ENCODE measurements at regions not wholly inside any gene's neighbourhood (a gene's known extent, or its start where the extent isn't known, plus 50 kb on each side); places are given as distances from the start of the nearest gene placed in this dataset.

DNA sequence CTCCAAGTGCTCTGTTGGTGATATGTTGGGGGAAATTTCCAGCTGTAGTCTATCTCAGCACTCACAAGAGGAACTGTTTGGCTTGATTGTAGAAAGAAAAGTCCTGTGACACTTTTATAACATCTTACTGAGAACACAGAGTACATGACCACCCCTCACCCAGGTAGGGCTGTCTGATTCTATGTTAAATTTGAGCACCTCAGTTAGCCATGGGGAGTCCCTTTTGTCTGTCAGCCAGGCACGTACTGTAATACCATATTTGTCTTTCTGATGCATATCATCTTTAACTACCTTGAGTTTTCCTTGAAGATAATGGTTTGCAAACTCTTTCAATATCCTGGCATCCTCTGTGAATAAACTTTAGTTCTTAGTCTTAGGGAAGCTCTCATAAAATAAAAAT, 164.5 kb downstream of the IZUMO3 start:
- H3K9me3 ChIP-seq = peaks cover 0 to 7% (median 3%) of the 10 kb centered on the region in 4 donors
- DNase-seq = no peak
- intact Hi-C loops (cut with DNase I) = no loop called here
- no peaks in the 10 kb centered on the region for H3K4me1 ChIP-seq
- H3K4me3 ChIP-seq = no peak overlapping the region
- no peak overlapping the region for H3K27ac ChIP-seq
- no peaks in the 10 kb centered on the region for H3K27me3 ChIP-seq
- TF ChIP-seq EP300 (IDR thresholded peaks at IDR 0.05) (no peak), POLR2A (IDR thresholded peaks at IDR 0.05) (no peak), POLR2AphosphoS5 (IDR thresholded peaks at IDR 0.05) (no peak)
- TF ChIP-seq, protein P1, sequence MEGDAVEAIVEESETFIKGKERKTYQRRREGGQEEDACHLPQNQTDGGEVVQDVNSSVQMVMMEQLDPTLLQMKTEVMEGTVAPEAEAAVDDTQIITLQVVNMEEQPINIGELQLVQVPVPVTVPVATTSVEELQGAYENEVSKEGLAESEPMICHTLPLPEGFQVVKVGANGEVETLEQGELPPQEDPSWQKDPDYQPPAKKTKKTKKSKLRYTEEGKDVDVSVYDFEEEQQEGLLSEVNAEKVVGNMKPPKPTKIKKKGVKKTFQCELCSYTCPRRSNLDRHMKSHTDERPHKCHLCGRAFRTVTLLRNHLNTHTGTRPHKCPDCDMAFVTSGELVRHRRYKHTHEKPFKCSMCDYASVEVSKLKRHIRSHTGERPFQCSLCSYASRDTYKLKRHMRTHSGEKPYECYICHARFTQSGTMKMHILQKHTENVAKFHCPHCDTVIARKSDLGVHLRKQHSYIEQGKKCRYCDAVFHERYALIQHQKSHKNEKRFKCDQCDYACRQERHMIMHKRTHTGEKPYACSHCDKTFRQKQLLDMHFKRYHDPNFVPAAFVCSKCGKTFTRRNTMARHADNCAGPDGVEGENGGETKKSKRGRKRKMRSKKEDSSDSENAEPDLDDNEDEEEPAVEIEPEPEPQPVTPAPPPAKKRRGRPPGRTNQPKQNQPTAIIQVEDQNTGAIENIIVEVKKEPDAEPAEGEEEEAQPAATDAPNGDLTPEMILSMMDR (IDR thresholded peaks at IDR 0.05) = no peak
- H3K36me3 ChIP-seq = no peaks in the 10 kb centered on the region
- 68 to 76% methylated on average over 1 of the region's 1 CpG for WGBS, 2 donors

DNA sequence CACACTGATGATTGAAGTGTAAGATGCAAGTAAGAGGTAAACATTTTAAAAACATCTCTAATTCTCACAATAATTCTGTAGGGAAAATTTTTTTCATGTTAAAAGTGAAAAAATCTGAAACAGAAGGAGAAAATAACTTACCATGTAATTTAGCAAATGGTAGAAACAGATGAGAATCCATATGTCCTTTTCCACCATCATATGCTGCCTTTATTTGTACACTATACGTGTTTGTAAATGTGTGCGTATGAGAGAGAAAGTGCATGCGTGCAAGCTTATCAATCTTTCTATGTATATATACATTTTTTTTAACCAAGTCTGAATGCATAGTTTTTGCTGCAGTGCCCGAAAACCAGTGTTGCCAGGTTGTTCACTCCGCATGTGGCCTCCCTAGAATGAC, 186.7 kb downstream of the IZUMO3 start:
- no peaks in the 10 kb centered on the region for H3K36me3 ChIP-seq
- H3K9me3 ChIP-seq = peaks cover 0 to 4% (median 0%) of the 10 kb centered on the region in 4 donors
- no peaks in the 10 kb centered on the region for H3K4me1 ChIP-seq
- no peak overlapping the region for H3K4me3 ChIP-seq
- H3K27me3 ChIP-seq = no peaks in the 10 kb centered on the region
- TF ChIP-seq POLR2A (IDR thresholded peaks at IDR 0.05) (no peak), POLR2AphosphoS5 (IDR thresholded peaks at IDR 0.05) (no peak), EP300 (IDR thresholded peaks at IDR 0.05) (no peak)
- TF ChIP-seq, protein P1 (IDR thresholded peaks at IDR 0.05) = no peak
- 91 to 96% methylated on average over 5 of the region's 5 CpGs for WGBS, 2 donors
- DNase-seq = no peak
- intact Hi-C loops (cut with DNase I) = no loop called here
- H3K27ac ChIP-seq = no peak overlapping the region

DNA sequence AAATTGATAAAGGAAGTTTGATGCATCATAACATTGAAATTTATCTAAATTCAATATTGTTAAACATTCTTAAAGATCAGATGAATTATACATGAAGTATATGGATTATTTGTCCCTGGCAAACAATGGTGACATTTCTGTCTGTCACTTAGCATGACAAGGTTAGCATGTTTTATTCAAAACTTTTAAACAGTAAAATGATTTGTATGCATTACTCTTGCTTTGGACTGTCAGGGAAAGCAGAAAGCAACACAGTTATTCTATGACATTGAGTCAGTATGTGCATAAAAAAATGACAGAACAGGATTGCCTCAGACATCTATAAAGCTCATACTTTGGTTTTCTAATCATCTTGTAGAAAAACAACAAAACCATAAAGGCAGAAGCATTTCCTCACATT, 193.7 kb downstream of the IZUMO3 start:
- Histone ChIP-seq H3K27ac (no peak overlapping the region), H3K9me3 (no peaks in the 10 kb centered on the region), H3K36me3 (no peaks in the 10 kb centered on the region), H3K27me3 (no peaks in the 10 kb centered on the region), H3K4me1 (no peaks in the 10 kb centered on the region), H3K4me3 (no peak overlapping the region)
- no peak for DNase-seq
- intact Hi-C loops (cut with DNase I) = no loop called here
- TF ChIP-seq EP300 (IDR thresholded peaks at IDR 0.05) (no peak), POLR2A (IDR thresholded peaks at IDR 0.05) (no peak)
- TF ChIP-seq, protein P1 (IDR thresholded peaks at IDR 0.05) = no peak

DNA sequence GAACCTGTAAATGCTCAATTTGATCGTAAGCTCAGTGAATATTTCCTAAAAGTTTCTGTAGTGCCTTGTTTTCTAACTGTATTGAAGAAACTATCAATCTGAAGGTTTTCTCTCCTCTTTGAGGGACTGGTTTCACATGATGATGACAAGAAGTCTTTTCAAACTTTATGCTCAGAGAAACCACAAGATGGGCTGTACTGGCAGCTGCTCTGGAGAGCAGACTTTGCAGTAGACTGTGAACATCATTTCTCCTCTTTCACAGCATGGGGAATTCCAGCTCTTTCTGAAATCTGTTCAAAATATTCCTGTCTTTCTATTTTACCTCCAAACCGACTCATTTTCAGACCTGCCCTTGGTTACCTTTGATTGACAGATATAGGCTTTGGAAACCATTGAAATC, 194.4 kb downstream of the IZUMO3 start:
- H3K36me3 ChIP-seq = no peaks in the 10 kb centered on the region
- no peaks in the 10 kb centered on the region for H3K27me3 ChIP-seq
- no peak overlapping the region for H3K27ac ChIP-seq
- H3K9me3 ChIP-seq = no peaks in the 10 kb centered on the region
- no peak for TF ChIP-seq POLR2A (IDR thresholded peaks at IDR 0.05)
- TF ChIP-seq, protein P1 (IDR thresholded peaks at IDR 0.05) = no peak
- H3K4me1 ChIP-seq = no peaks in the 10 kb centered on the region
- DNase-seq = no peak
- 78 to 82% methylated on average over 2 of the region's 2 CpGs for WGBS, 2 donors
- H3K4me3 ChIP-seq = no peak overlapping the region
- intact Hi-C loops (cut with DNase I) = no loop called here

DNA sequence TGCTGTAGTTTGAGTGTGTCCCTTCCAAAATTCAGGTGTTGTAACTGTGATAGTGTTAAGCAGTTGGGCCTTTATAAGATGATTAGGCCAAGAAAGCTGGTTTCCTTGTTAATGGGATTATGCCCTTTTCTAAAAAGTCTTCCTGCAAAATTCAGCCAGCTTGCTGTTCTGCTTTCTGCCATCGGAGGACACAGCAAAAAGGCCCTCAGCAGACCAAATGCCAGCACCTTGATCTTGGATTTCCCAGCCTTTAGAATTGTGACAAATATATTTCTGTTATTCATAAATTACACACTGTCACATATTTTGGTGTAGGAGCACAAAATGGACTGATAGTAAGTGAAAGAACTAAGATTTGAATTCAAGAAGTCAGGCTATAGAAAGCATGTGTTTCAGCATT, 203.2 kb downstream of the IZUMO3 start:
- TF ChIP-seq POLR2AphosphoS5 (IDR thresholded peaks at IDR 0.05) (no peak), POLR2A (IDR thresholded peaks at IDR 0.05) (no peak), EP300 (IDR thresholded peaks at IDR 0.05) (no peak)
- TF ChIP-seq, protein P1 (IDR thresholded peaks at IDR 0.05) = no peak

More for the DNA sequence above, 203.2 kb downstream of the IZUMO3 start:
- Histone ChIP-seq H3K4me3 (no peak overlapping the region), H3K4me1 (no peaks in the 10 kb centered on the region), H3K9me3 (no peaks in the 10 kb centered on the region), H3K27me3 (no peaks in the 10 kb centered on the region), H3K27ac (no peak overlapping the region), H3K36me3 (no peaks in the 10 kb centered on the region)
- 88 to 93% methylated on average over 1 of the region's 1 CpG for WGBS, 2 donors
- DNase-seq = no peak
- intact Hi-C loops (cut with DNase I) = no loop called here

Measured in sigmoid colon (tissue), 6 donors.